OCI-LY3 (cell line): ENCODE measurements at regions not wholly inside any gene's neighbourhood (a gene's known extent, or its start where the extent isn't known, plus 50 kb on each side); places are given as distances from the start of the nearest gene placed in this dataset.

Experiments
- EZH2phosphoT487 ChIP-seq: fragments of 200-600 bp; shearing (Covaris generic); IDR thresholded peaks from 2 replicates; pipeline ENCODE4 v1.6.1; 2018; ENCODE audit warnings: antibody characterized with exemption, mixed run types, low read depth
- TF ChIP-seq, protein P1 (sequence below): fragments of 200-600, 300-600 bp; sonication (generic); IDR thresholded peaks from 2 replicates; pipeline ENCODE4 v1.5.1; 2014; ENCODE audit warnings: antibody characterized with exemption, low read length, low read depth

GRCh38 chr4:33395731-33396485 is 2675.7 kb downstream of the PCDH7 start:
- no peak for TF ChIP-seq EZH2phosphoT487
- TF ChIP-seq, protein P1, sequence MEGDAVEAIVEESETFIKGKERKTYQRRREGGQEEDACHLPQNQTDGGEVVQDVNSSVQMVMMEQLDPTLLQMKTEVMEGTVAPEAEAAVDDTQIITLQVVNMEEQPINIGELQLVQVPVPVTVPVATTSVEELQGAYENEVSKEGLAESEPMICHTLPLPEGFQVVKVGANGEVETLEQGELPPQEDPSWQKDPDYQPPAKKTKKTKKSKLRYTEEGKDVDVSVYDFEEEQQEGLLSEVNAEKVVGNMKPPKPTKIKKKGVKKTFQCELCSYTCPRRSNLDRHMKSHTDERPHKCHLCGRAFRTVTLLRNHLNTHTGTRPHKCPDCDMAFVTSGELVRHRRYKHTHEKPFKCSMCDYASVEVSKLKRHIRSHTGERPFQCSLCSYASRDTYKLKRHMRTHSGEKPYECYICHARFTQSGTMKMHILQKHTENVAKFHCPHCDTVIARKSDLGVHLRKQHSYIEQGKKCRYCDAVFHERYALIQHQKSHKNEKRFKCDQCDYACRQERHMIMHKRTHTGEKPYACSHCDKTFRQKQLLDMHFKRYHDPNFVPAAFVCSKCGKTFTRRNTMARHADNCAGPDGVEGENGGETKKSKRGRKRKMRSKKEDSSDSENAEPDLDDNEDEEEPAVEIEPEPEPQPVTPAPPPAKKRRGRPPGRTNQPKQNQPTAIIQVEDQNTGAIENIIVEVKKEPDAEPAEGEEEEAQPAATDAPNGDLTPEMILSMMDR = no peak
